PC-3 (cell line): ENCODE measurements at regions not wholly inside any gene's neighbourhood (a gene's known extent, or its start where the extent isn't known, plus 50 kb on each side); places are given as distances from the start of the nearest gene placed in this dataset.

Experiments
- CTCF ChIP-seq: fragments of 300-600 bp; sonication (generic); conservative IDR thresholded peaks from 2 replicates; pipeline ENCODE4 v1.5.1; 2017; ENCODE audit warnings: antibody characterized with exemption, low read depth, mild to moderate bottlenecking, low read length
- EZH2 ChIP-seq: fragments of 300-600 bp; sonication (generic); IDR thresholded peaks from one replicate; pipeline ENCODE4 v1.6.1; 2017; ENCODE audit warnings: antibody characterized with exemption, mild to moderate bottlenecking, low read length; ENCODE audit not compliant: unreplicated experiment
- EZH2phosphoT487 ChIP-seq: fragments of 300-600 bp; sonication (generic); IDR thresholded peaks from 2 replicates; pipeline ENCODE4 v1.6.1; 2018; ENCODE audit warnings: mild to moderate bottlenecking, antibody characterized with exemption, low read length, borderline replicate concordance

GRCh38 chr6:118709859-118710350, 58.5 kb upstream of the CEP85L start:
- no peak for TF ChIP-seq CTCF
- no peak for TF ChIP-seq EZH2
- no peak for TF ChIP-seq EZH2phosphoT487
